ENCODE measurements at regions not wholly inside any gene's neighbourhood (a gene's known extent, or its start where the extent isn't known, plus 50 kb on each side); places are given as distances from the start of the nearest gene placed in this dataset.

- TF ChIP-seq, protein P1, sequence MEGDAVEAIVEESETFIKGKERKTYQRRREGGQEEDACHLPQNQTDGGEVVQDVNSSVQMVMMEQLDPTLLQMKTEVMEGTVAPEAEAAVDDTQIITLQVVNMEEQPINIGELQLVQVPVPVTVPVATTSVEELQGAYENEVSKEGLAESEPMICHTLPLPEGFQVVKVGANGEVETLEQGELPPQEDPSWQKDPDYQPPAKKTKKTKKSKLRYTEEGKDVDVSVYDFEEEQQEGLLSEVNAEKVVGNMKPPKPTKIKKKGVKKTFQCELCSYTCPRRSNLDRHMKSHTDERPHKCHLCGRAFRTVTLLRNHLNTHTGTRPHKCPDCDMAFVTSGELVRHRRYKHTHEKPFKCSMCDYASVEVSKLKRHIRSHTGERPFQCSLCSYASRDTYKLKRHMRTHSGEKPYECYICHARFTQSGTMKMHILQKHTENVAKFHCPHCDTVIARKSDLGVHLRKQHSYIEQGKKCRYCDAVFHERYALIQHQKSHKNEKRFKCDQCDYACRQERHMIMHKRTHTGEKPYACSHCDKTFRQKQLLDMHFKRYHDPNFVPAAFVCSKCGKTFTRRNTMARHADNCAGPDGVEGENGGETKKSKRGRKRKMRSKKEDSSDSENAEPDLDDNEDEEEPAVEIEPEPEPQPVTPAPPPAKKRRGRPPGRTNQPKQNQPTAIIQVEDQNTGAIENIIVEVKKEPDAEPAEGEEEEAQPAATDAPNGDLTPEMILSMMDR (conservative IDR thresholded peaks at IDR 0.05) = no peak
- no peak for TF ChIP-seq ZFX (IDR thresholded peaks at IDR 0.05)
Observed at GRCh38 chr4:15325987-15326386, 101.8 kb upstream of the C1QTNF7 start.

All from C4-2B (cell line).